Epithelial cell of proximal tubule (primary cell): ENCODE measurements at regions not wholly inside any gene's neighbourhood (a gene's known extent, or its start where the extent isn't known, plus 50 kb on each side); places are given as distances from the start of the nearest gene placed in this dataset.
"Not testable (repeated sequence)": the region's sequence is repeated elsewhere in the genome, so short reads cannot be mapped to it uniquely, and the experiment has no call there.

ENCODE experiments used
- DNase-seq: peaks from one replicate; pipeline ENCODE4 v3.0.0-alpha.2; 2011; ENCODE audit warnings: low read depth
- H3K4me3 ChIP-seq: 2 replicates; pipeline ENCODE4 v1.5.1; 2011; ENCODE audit warnings: low read depth, mild to moderate bottlenecking, low read length
- CTCF ChIP-seq: conservative IDR thresholded peaks from 2 replicates; pipeline ENCODE4 v1.5.1; 2012; ENCODE audit warnings: low read depth, mild to moderate bottlenecking, low read length

- H3K4me3 ChIP-seq: no peak overlapping the region
- DNase-seq: no peak
- no peak for TF ChIP-seq CTCF
Measured at GRCh38 chr1:99407018-99407417, 142.7 kb downstream of the PLPPR4 start.

GRCh38 chr1:99424087-99424486, 159.8 kb downstream of the PLPPR4 start:
- TF ChIP-seq CTCF: no peak
- no peak for DNase-seq
- no peak overlapping the region for H3K4me3 ChIP-seq

GRCh38 chr1:99429754-99430153, 165.5 kb downstream of the PLPPR4 start:
- no peak for TF ChIP-seq CTCF
- DNase-seq: no peak
- no peak overlapping the region for H3K4me3 ChIP-seq

- no peak overlapping the region for H3K4me3 ChIP-seq
- no peak for TF ChIP-seq CTCF
- DNase-seq: no peak
Measured at GRCh38 chr1:99438656-99439230, 174.5 kb downstream of the PLPPR4 start.

GRCh38 chr1:99439433-99440075, 175.3 kb downstream of the PLPPR4 start:
- DNase-seq: no peak
- TF ChIP-seq CTCF: no peak
- no peak overlapping the region for H3K4me3 ChIP-seq

GRCh38 chr1:99441299-99442095, 177.2 kb downstream of the PLPPR4 start:
- no peak for DNase-seq
- no peak for TF ChIP-seq CTCF
- H3K4me3 ChIP-seq: no peak overlapping the region

- DNase-seq, H3K4me3 ChIP-seq: not testable (repeated sequence)
Measured at GRCh38 chr1:99444211-99444927, 180.1 kb downstream of the PLPPR4 start.
